Lower leg skin (tissue), 3 donors: ENCODE measurements at regions not wholly inside any gene's neighbourhood (a gene's known extent, or its start where the extent isn't known, plus 50 kb on each side); places are given as distances from the start of the nearest gene placed in this dataset.

Experiments
- POLR2A ChIP-seq, 2 donors: fragments of 450-650 bp; IDR thresholded peaks; one replicate each; pipeline ENCODE4 v1.6.1; 2016 to 2017; ENCODE audit warnings: antibody characterized with exemption in 2 of 2, mild to moderate bottlenecking in 1 of 2, moderate library complexity in 1 of 2
- TF ChIP-seq, protein P1 (sequence below), 3 donors: fragments of 450-650 bp; IDR thresholded peaks; one replicate each; pipeline ENCODE4 v1.5.1; 2016; ENCODE audit warnings: antibody characterized with exemption in 3 of 3, mild to moderate bottlenecking in 3 of 3, moderate library complexity in 2 of 3

DNA sequence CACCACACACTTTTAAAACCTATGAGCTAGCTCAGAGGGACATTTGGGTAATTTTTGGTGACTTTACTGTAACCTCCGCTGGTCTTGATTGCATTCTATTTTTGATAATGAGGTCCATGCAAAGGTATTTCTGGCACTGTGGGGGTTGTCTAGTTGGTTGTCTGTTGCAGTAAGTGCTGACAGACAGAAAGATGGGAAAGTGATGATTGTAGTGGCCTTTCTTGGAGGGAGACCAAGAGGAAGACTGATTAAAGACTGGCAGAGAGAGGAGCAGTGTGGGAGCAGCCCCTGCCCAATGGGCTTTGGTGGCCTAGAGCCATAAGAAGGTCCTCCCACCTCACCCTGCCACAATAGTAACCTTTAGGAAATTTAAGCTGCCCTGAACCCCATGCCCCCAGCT, 173.4 kb upstream of the CTBP2 start:
- TF ChIP-seq POLR2A (IDR thresholded peaks at IDR 0.05), result no peak
- TF ChIP-seq, protein P1, sequence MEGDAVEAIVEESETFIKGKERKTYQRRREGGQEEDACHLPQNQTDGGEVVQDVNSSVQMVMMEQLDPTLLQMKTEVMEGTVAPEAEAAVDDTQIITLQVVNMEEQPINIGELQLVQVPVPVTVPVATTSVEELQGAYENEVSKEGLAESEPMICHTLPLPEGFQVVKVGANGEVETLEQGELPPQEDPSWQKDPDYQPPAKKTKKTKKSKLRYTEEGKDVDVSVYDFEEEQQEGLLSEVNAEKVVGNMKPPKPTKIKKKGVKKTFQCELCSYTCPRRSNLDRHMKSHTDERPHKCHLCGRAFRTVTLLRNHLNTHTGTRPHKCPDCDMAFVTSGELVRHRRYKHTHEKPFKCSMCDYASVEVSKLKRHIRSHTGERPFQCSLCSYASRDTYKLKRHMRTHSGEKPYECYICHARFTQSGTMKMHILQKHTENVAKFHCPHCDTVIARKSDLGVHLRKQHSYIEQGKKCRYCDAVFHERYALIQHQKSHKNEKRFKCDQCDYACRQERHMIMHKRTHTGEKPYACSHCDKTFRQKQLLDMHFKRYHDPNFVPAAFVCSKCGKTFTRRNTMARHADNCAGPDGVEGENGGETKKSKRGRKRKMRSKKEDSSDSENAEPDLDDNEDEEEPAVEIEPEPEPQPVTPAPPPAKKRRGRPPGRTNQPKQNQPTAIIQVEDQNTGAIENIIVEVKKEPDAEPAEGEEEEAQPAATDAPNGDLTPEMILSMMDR (IDR thresholded peaks at IDR 0.05), result no peak
